HG03135 (cell line): ENCODE measurements at regions not wholly inside any gene's neighbourhood (a gene's known extent, or its start where the extent isn't known, plus 50 kb on each side); places are given as distances from the start of the nearest gene placed in this dataset.

Experiments
- ATAC-seq: cut with Tn5 transposase; IDR thresholded peaks from one replicate; pipeline ENCODE4 v1.9.1; 2021; ENCODE audit warnings: mild to moderate bottlenecking, moderate library complexity; ENCODE audit not compliant: unreplicated experiment

DNA sequence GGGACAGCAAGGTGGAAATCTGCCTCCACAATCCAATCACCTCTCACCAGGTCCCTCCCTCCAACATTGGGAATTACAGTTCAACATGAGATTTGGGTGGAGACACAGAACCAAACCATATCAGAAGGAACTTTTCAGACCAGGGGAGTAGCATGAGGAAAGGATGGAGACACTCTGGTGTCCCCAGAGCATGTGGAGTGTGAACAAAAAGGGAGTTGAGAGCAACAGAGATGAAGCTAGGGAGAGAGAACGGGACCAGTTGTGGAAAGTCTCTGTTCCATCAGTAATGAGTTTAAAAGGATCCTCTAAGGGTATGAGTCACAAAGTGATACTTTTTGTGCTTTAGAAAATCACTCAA is 382.0 kb downstream of the SFMBT2 start:
- ATAC-seq, result no peak

DNA sequence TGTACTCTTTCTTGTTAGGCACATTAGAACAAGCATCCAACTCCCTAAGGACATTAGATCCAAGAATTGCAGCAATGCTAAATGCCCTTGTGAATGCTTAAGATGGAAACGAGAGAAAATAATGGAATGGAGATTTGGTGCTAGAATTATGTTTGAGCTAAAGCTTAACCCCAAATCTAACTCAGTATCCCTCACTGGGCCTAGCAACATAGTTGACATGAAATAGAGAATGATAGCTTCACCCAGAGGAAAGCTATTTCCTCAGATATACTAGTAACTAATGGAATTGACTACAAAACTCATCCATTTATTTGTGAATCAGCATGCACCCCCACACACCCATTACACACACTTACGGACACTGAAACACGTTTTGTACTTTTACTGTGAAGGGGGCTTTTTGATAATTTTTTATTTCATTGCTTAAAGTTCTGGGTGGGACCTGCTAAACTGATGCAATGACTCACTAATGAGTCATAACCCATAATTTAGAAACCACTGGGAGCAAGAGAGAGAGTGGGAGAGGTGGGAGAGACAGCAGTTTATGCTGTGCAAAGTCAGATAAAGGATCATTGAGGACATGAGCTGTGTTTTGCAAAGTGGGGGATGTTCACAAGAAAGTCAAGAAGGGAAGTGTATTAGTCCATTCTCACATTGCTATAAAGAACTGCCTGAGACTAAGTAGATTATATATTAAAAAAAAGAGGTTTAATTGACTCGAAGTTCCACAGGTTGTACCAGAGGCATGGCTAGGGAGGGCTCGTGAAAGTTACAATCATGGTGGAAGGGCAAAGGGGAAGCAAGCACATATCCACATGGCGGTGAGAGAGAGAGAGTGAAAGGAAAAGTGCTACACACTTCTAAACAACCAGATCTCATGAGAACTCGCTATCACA is 382.7 kb downstream of the SFMBT2 start:
- ATAC-seq, result no peak

DNA sequence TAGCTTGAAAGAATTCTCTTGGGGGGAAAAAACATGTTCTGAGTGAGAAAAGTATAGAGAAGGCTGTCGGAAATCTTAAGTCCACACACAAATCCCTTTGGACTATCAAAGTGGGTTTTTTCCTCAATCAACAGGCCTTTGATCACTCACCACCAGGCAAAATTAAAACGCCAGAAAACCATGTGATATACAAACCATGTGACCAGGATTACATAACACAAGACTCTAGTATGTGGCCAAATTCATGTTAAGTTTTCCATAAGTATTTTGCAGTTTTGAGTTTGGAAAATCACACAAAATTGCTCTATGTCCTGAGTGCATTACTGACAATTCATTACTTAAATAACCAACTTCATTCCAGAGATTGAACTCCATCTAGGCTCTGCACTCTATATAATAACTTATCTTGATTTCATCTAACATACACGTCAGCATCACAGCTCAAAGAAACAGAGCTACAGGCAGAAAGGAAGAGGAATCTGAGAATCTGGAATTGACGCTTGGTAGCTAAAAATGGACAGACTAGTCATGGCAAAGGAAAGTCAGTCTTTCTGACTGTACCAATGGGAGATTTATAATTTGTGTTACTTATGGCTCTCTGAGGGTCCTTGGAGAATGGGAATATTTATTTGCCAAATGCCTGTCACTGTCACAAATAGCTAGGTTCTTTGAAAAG is 383.5 kb downstream of the SFMBT2 start:
- ATAC-seq, result no peak

DNA sequence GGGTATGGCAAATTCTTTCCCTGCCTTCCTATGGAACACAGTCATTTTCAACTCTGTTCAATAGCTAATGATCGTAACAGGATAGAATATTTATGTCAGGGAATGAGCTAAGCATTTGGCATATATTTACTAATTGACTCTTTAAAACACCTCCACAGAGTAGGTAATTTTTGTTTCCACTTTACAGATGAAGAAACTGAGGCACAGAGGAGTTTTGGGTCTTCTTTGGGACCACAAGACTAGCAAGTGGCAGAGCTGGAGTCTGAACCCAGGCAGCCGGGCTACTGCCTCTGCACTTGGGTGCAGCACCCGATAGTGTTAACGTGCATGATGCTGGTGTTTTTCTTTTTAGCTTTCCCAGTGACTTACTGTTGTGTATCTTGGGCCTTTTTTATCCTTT is 384.0 kb downstream of the SFMBT2 start:
- no peak for ATAC-seq

DNA sequence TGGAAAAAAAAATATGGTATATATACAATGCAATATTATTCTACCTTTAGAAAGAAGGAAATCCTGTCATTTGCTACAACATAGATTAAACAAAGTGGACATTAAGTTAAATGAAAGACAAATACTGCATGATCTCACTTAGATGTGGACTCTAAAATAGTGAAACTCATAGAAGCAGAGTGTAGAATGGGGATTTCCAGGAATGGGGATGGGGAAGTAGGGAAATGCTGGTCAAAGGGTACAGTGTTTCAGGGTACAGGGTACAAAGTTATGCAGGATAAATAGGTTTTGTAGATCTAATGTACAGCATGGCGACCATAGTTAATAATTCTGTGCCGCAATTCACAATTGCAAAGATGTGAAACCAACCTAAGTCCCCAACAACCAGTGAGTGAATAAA is 385.5 kb downstream of the SFMBT2 start:
- no peak for ATAC-seq

DNA sequence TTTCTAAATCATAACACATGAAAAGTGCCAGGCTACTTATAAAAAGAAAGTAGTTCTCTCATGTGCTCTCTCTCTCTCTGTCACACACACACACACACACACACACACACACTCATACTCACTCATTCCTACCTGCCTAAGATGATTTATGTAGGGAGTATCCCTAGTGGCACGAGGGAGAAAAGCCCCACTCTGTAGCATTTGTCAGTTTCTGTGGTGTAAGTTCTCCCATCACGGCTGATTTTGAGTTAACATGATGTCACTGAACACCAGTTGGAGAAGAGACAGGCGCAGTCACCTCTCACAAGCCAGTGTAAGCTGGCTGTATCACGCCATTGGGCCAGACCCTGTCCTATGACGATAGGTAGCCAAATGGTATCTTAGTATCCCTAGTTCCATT is 395.4 kb downstream of the SFMBT2 start:
- ATAC-seq, result no peak

DNA sequence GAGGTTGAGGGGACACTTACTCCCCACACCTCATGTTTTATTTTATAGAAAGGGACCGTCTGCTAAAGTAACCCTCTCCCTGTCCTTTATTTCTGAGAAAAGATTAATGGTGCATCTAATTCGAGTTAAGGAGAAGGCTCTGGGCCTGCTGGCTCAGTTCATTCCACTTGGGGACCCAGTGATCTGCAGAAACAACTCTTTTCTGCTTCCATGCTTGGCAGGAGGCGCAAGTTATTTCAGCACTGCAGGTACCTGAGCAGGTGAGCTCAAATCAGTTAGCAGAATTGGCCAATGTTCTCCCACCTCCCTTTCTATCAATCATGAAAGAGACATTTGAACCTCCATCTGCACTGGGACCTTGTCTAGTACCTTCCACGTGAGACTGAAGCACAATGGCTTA is 396.1 kb downstream of the SFMBT2 start:
- no peak for ATAC-seq

DNA sequence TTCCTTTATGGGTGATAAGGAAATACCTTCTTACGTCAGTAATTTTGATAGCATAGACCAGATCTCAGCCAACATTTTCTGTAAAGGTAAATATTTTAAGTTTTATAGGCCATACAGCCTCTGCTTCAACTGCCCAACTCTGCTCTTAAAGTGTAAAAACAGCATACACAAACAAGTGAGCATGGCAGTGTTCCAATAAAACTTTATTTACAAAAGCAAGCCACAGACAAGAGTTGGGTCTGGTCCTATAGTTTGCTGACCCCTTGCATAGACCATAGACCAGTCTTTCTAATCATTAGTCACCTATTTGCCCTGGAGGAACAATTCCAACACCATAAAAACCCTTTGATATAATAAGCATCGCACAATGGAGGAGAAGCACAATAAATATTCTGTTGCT is 398.8 kb downstream of the SFMBT2 start:
- no peak for ATAC-seq

DNA sequence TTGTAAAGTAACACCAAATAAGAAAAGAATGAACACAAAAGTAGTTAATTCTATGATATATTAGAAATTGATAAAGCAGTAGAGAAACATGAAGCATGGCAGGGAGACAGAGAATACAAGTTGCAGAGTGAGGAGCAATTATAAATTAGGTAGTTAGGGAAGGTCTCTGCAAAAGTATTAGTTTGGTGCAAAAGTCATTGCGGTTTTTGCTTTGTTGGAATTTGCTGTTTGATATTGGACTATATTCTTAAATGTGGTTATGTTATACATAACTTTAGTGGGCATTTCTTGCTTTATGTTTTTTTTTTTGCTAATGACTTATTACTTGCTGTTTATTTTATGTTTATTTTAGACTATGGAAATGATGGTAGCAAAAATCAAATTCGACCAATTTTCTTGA is 402.2 kb downstream of the SFMBT2 start:
- ATAC-seq, result no peak

DNA sequence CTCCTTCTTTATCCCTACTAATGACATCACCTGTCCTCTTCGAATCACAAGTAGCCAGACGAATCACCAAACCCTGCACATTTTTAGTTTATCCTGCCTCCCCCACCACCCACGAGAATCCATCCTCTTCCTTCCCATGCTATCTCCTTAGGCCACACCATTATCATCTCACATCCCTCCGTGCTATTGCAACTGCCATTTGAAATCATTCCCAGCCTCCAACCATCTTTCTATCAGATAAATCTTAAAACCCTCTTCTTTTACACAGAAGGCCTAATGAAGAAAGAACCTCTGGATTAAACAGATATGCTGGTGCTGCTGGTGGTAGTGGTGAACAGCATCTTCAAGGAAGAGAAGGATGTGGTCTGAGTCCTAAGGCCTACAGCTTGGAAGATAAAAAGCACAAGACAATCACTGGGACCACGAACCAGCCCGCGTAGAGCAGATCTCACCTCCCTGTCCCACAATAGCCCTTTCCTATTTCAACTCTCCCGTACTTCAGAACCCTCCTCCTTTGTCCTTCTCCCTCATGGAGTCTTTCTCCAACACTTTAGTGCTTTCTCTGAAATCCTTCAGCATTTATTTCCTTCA is 403.1 kb downstream of the SFMBT2 start:
- no peak for ATAC-seq

DNA sequence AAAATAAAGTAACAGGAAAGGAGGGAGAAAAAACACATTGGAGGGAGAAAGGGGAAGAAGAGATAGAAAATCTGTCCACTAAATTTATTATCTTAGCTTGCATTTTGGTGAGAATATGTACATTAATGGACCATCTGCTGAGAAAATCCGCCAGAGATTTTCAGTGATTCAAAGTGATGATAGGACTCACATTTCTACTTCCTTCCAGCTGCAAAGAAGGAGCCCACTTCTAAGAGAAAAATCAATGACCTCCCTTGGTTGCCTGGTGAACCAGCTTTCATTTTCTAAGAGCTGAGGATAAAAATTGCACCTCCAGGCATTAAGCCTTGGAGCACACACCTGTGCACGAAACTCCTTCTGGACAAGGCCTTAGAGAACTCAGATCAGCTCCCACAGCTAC is 404.3 kb downstream of the SFMBT2 start:
- ATAC-seq, result no peak

DNA sequence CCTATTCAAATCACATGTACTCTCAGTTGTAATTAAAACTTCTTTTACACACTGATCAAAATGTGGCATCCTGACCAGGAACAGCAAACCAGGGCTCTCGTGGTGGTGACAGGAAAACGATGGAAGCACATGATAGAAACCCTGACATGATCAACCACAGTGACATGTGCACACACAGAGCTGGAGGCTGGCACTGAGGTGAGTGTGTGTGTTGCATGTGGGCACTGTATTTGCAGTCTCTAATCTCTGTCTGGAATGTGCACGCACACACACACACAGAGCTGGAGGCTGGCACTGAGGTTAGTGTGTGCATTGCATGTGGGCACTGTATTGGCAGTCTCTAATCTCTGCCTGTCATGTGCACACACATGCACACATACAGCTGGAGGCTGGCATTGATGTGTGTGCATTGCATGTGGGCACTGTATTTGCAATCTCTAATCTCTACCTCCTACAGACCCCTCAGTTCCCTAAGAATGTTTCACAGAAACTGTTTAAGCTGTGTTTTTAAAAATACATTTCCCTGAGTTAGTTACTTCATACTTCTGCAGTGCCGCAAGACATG is 406.9 kb downstream of the SFMBT2 start:
- no peak for ATAC-seq

DNA sequence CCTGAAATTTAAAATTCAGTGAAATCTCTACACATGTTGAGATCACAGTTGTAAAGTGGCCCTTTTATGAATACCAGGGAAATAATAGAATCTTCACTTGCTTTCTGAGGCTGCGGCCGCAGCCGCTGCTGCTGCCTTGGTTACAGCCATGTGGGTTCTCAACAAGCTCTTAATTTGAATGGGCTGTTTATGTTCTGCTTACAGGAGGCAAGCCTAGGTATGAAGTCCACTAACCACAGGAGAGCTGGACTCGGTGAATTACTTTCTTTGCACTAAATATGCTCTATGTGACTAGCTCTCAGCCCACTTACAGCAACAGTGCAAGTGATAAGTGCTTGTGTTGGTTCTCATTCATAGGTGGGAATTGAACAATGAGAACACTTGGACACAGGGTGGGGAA is 410.8 kb downstream of the SFMBT2 start:
- no peak for ATAC-seq

DNA sequence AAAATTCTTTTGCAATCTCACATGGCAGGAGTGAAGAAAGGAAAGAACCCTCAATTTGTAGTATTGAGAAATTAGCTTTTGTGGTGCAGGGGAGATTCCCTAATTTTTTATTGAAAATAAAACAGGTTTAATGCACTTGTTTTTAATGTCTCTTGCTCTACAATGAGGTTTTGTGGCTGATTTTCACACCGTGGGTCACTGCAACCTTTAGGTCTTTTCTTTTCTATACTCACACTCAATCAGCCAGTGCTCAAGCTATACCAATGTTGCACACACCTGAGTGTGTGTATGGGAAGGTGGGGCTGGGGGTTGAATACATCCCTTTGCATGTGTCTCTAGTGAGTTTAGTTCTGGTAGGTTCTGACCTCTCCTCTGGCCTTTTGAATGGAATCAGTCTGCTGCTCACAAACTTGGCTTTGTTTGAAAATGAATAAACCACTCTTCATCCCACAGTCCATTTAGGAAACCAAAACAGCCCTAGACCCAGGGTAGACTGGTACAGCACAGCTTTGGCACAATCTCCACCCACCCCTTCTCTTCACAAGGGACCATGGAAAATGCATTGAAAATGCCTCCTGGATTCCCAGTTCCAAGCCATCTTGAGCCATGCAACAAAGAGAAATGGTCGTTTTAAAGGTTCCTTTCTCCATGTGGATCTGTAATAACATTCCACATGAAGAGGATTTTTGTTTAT is 411.5 kb downstream of the SFMBT2 start:
- no peak for ATAC-seq

DNA sequence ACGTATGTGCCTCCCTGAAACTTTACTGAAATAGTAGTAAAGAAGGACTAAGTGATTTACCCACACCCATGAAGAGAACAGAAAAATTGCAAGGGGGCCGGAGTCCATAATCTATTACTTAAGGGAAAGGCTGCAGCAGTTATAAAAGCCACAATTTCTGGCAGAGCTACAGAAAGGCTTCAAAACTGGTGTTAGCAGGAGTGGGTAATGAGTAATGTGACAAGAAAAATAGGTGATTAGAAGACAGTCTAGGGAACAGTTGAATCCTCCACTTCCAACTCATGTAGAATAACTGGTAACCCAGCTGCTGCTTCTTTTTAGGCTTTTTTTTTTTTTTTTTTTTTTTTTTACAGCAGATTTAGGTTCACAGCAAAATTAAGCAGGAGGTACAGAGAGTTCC is 413.3 kb downstream of the SFMBT2 start:
- no peak for ATAC-seq

DNA sequence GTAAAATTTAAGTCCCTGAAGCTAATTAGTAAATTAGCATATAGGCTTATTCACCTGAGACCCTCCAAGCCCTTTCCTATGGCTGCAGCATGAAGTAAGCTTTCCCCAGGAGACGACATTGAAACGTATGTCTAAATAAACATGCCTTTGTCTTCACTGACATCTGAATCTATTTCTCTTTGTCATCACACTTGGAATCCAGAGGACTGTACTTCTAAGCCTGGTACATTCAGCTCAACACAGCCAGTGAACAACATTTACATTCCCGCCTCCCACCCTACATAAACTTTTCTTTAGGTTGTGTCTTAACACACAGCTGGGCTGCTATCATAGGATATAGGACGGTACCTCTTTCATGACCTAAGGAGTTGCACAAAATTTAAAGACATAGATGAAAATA is 414.4 kb downstream of the SFMBT2 start:
- no peak for ATAC-seq

DNA sequence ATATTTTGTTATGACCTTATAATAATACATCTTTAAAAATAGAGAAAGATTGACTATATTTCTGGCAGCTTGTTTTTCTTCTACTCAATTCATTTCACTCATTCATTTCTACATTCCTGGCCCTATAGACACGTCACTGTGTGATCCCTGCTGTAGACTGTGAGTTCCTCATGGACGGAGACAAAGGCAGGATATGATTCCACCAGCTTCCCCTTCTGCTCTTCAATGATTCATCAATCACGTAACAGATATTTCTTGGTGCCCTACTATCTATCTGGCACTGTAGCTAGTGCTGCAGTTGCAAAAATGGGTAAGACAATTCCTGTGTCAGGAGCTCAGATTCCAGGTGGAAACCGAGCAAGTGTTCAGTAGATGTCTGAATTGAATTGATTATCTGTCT is 415.0 kb downstream of the SFMBT2 start:
- no peak for ATAC-seq

DNA sequence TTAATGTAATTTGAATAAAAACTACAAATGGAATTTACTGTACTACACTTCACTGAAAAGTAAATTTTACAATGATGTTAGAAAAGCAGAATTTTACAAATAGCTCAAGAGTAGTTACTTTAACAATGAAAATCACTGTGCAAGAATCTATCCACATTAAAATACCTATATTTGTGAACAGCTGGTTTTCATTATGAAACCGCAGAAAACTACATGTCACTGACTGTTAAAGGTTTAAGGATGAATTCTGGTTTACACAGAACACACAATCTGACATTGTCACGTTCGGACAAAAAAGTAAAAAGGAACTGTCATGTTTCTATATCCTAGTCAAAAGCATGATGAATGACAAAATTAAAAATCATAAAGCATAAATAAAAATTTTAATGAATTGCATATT is 415.3 kb upstream of the PRKCQ start:
- ATAC-seq, result no peak

DNA sequence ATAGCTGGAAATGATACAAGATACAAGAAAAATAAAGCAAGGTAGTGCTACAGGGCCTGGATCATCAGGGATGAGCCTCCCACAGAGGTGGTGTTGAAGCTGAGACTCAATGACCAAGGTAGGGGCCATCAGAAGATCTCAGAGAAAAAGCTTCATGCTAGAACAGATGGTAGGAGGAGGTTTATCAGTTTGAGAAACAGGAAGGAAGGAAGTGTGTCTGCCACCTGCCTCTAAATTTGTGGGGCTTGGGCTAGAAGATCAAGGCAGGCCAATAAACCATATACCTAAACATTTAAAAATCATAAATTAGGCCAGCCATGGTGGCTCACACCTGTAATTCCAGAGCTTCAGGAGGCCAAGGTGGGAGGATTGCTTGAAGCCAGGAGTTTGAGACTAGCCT is 410.8 kb upstream of the PRKCQ start:
- ATAC-seq, result no peak

DNA sequence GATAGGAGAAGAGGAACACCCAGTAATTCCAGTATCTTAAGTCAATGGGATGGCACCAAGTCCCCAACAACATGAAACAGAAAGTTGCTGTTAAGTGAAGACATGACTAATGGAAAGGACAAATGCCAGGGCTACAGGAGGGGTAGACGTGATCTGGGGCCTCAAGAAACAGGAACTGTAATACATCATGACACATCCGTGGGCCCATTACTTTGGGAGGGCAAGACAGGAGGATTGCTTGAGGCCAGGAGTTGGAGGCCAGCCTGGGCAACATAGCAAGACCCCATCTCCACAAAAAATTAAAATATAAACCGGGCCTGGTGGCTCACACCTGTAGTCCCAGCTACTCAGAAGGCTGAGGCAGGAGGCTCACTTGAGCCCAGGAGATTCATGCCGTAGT is 408.6 kb upstream of the PRKCQ start:
- no peak for ATAC-seq

DNA sequence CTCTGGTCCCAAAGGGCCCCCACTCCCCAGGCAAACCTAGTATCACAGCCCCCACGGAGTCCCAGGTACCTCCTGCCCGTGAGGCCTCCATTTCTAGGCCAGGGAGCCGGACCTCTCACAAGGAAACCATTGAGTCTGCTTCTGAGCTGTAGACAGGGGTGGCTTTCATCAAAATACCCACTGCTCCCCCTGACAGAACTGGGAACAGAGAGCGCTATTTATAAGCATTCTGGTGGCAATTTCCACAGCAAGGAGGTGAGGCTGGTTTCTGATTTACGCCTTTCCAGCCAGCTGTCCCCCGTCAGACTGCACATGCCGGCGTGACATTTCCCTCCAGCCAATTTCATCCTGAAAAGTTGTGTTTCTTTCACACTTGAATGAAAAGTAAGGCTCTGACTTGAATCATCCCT is 407.5 kb upstream of the PRKCQ start:
- no peak for ATAC-seq
